H9 (cell line): ENCODE measurements at regions not wholly inside any gene's neighbourhood (a gene's known extent, or its start where the extent isn't known, plus 50 kb on each side); places are given as distances from the start of the nearest gene placed in this dataset.

Experiments
- DNase-seq: peaks from one replicate; pipeline ENCODE4 v3.0.0-alpha.2; 2017
- H2AFZ ChIP-seq: one replicate; pipeline ENCODE4 v1.6.1; 2013; ENCODE audit warnings: mild to moderate bottlenecking, low read length, control low read depth, moderate library complexity
- H2AK5ac ChIP-seq: 2 replicates; pipeline ENCODE4 v1.6.1; 2013; ENCODE audit warnings: low read length, control low read depth, mixed read lengths; ENCODE audit not compliant: insufficient read length
- H2BK120ac ChIP-seq: one replicate; pipeline ENCODE4 v1.6.1; 2013; ENCODE audit warnings: low read depth, mild to moderate bottlenecking, low read length, control low read depth, inconsistent platforms; ENCODE audit not compliant: poor library complexity, severe bottlenecking
- H2BK12ac ChIP-seq: 2 replicates; pipeline ENCODE4 v1.6.1; 2013; ENCODE audit warnings: low read length, control low read depth, mixed read lengths, low read depth; ENCODE audit not compliant: insufficient read length
- H2BK15ac ChIP-seq: 2 replicates; pipeline ENCODE4 v1.6.1; 2013; ENCODE audit warnings: low read depth, low read length, control low read depth
- H2BK20ac ChIP-seq: one replicate; pipeline ENCODE4 v1.6.1; 2013; ENCODE audit warnings: low read depth, mild to moderate bottlenecking, low read length, control low read depth, inconsistent platforms; ENCODE audit not compliant: poor library complexity, severe bottlenecking
- H2BK5ac ChIP-seq: 2 replicates; pipeline ENCODE4 v1.6.1; 2013; ENCODE audit warnings: low read length, control low read depth, mixed read lengths; ENCODE audit not compliant: insufficient read length
- H3K14ac ChIP-seq: 2 replicates; pipeline ENCODE4 v1.6.1; 2013; ENCODE audit warnings: low read length, control low read depth; ENCODE audit not compliant: insufficient read depth
- H3K18ac ChIP-seq: 2 replicates; pipeline ENCODE4 v1.6.1; 2013; ENCODE audit warnings: low read depth, mild to moderate bottlenecking, mixed read lengths, low read length, control low read depth; ENCODE audit not compliant: insufficient read length
- H3K23ac ChIP-seq: 2 replicates; pipeline ENCODE4 v1.6.1; 2013; ENCODE audit warnings: low read length, control low read depth, mixed read lengths, low read depth; ENCODE audit not compliant: insufficient read length
- H3K23me2 ChIP-seq: 2 replicates; pipeline ENCODE4 v1.6.1; 2013; ENCODE audit warnings: low read depth, mild to moderate bottlenecking, mixed read lengths, low read length, control low read depth; ENCODE audit not compliant: insufficient read length, poor library complexity, severe bottlenecking
- H3K27ac ChIP-seq: 2 replicates; pipeline ENCODE4 v1.5.1; 2013; ENCODE audit warnings: low read length, control low read depth, mixed read lengths, low read depth; ENCODE audit not compliant: insufficient read length
- H3K27me3 ChIP-seq: 2 replicates; pipeline ENCODE4 v1.6.1; 2013; ENCODE audit warnings: low read length, control low read depth, inconsistent platforms; ENCODE audit not compliant: insufficient read depth
- H3K4ac ChIP-seq: 2 replicates; pipeline ENCODE4 v1.6.1; 2013; ENCODE audit warnings: low read depth, mild to moderate bottlenecking, control low read depth, inconsistent platforms, low read length, moderate library complexity
- H3K4me1 ChIP-seq: 2 replicates; pipeline ENCODE4 v1.6.1; 2013; ENCODE audit warnings: low read length, control low read depth, inconsistent platforms; ENCODE audit not compliant: insufficient read depth
- H3K4me2 ChIP-seq: 2 replicates; pipeline ENCODE4 v1.6.1; 2013; ENCODE audit warnings: low read length, control low read depth, mixed read lengths; ENCODE audit not compliant: insufficient read length, insufficient read depth
- H3K56ac ChIP-seq: 2 replicates; pipeline ENCODE4 v1.6.1; 2013; ENCODE audit warnings: low read depth, mild to moderate bottlenecking, mixed read lengths, low read length, control low read depth; ENCODE audit not compliant: insufficient read length
- H3K79me1 ChIP-seq: 2 replicates; pipeline ENCODE4 v1.6.1; 2013; ENCODE audit warnings: low read depth, mild to moderate bottlenecking, moderate library complexity, low read length, control low read depth, inconsistent platforms; ENCODE audit not compliant: insufficient read depth, poor library complexity, severe bottlenecking
- H3K79me2 ChIP-seq: 2 replicates; pipeline ENCODE4 v1.6.1; 2013; ENCODE audit warnings: low read length, control low read depth, inconsistent platforms; ENCODE audit not compliant: insufficient read depth
- H3K9ac ChIP-seq: 2 replicates; pipeline ENCODE4 v1.6.1; 2013; ENCODE audit warnings: low read length, control low read depth, mixed read lengths; ENCODE audit not compliant: insufficient read length; ENCODE audit errors: extremely low read depth
- H3K9me3 ChIP-seq: one replicate; pipeline ENCODE4 v1.6.1; 2013; ENCODE audit warnings: low read depth, low read length, inconsistent platforms; ENCODE audit not compliant: control insufficient read depth
- H3T11ph ChIP-seq: one replicate; pipeline ENCODE4 v1.6.1; 2013; ENCODE audit warnings: mild to moderate bottlenecking, low read length, control low read depth, inconsistent platforms
- H4K20me1 ChIP-seq: one replicate; pipeline ENCODE4 v1.6.1; 2013; ENCODE audit not compliant: control insufficient read depth, insufficient read length, insufficient read depth
- H4K5ac ChIP-seq: 2 replicates; pipeline ENCODE4 v1.6.1; 2013; ENCODE audit warnings: low read depth, mild to moderate bottlenecking, mixed read lengths, low read length, control low read depth; ENCODE audit not compliant: insufficient read length
- H4K8ac ChIP-seq: replicated peaks from 2 replicates; pipeline ENCODE4 v1.6.1; 2013; ENCODE audit warnings: low read length, control low read depth, mixed read lengths, low read depth; ENCODE audit not compliant: insufficient read length
- H4K91ac ChIP-seq: 2 replicates; pipeline ENCODE4 v1.6.1; 2013; ENCODE audit warnings: low read depth, mild to moderate bottlenecking, moderate library complexity, mixed read lengths, low read length, control low read depth; ENCODE audit not compliant: insufficient read length
- H3K27ac Mint-ChIP-seq, 3 experiments: 2 replicates in 2 of 3; 3 replicates in 1 of 3; pipeline ENCODE4 v1.8.0; 2020 to 2021; ENCODE audit warnings: mixed read lengths in 3 of 3, mild to moderate bottlenecking in 1 of 3, moderate library complexity in 1 of 3
- H3K27me3 Mint-ChIP-seq: 2 replicates; pipeline ENCODE4 v1.8.0; 2021; ENCODE audit warnings: low read depth, mild to moderate bottlenecking, moderate library complexity, mixed read lengths
- H3K36me3 Mint-ChIP-seq, 3 experiments: 2 replicates in 2 of 3; 3 replicates in 1 of 3; pipeline ENCODE4 v1.8.0; 2020 to 2021; ENCODE audit warnings: low read depth in 3 of 3, mixed read lengths in 3 of 3; ENCODE audit not compliant: insufficient read depth in 1 of 3
- H3K4me1 Mint-ChIP-seq, 2 experiments: 2 replicates each; pipeline ENCODE4 v1.8.0; 2020; ENCODE audit warnings: mixed read lengths in 2 of 2
- H3K4me3 Mint-ChIP-seq, 2 experiments: 2 replicates in 1 of 2; 3 replicates in 1 of 2; pipeline ENCODE4 v1.8.0; 2020 to 2021; ENCODE audit warnings: mild to moderate bottlenecking in 2 of 2, mixed read lengths in 2 of 2, moderate library complexity in 1 of 2
- H3K9me3 Mint-ChIP-seq, 2 experiments: 2 replicates in 1 of 2; 3 replicates in 1 of 2; pipeline ENCODE4 v1.8.0; 2020; ENCODE audit warnings: mild to moderate bottlenecking in 2 of 2, mixed read lengths in 2 of 2, moderate library complexity in 1 of 2
- CTCF ChIP-seq: fragments of 200-600 bp; sonication (generic); conservative IDR thresholded peaks from 3 replicates; pipeline ENCODE4 v1.8.0; 2021; ENCODE audit warnings: antibody characterized with exemption, mild to moderate bottlenecking
- WGBS: extraction: QIAGEN DNeasy Blood & Tissue Kit; methylation state at CpG from one replicate; pipeline ENCODE4 v1.1.7; 2013; ENCODE audit warnings: missing lambda C conversion rate, low lambda C conversion rate, mixed read lengths; ENCODE audit not compliant: insufficient read length; ENCODE audit errors: extremely low coverage; 5-methylcytosine and 5-hydroxymethylcytosine counted together

DNA sequence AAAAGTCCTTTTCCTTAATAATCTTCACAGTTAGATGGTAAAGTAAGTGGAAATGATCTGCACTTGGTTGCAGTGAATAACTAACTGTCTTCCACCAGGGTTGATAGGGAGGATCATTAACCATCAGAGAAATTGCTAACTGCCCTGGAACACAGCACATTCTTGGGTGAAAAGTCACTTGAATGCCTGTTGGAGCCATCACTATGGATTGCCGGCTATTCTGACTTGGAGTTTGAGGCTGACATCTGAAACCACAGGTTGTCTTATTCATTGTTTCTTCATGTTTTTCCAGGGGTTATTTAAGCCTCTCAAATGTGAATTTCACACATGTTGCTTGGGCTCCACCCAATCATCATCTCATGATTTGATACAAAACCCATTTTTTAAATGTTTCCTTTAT, 901.4 kb downstream of the MCTP2 start:
- peaks cover 11 to 14% of the 10 kb centered on the region in 2 experiments for H3K4me1 Mint-ChIP-seq
- WGBS: no CpG with 5 or more reads among the region's 1 CpG

More for the DNA sequence above, 901.4 kb downstream of the MCTP2 start:
- Mint-ChIP-seq H3K36me3 (no peaks in the 10 kb centered on the region), H3K9me3 (no peaks in the 10 kb centered on the region), H3K27ac (no peak overlapping the region), H3K4me3 (no peak overlapping the region), H3K27me3 (no peaks in the 10 kb centered on the region)
- no peak overlapping the region for H3K4ac ChIP-seq
- no peak overlapping the region for H3K18ac ChIP-seq
- no peaks in the 10 kb centered on the region for H3K79me2 ChIP-seq
- no peak overlapping the region for H4K91ac ChIP-seq
- H2BK120ac ChIP-seq: no peak overlapping the region
- no peak overlapping the region for H2BK5ac ChIP-seq
- no peak overlapping the region for H3K14ac ChIP-seq
- no peaks in the 10 kb centered on the region for H3K79me1 ChIP-seq
- no peak for DNase-seq
- no peak overlapping the region for H3K9ac ChIP-seq
- no peak overlapping the region for H3K4me2 ChIP-seq
- no peak overlapping the region for H2BK15ac ChIP-seq
- H3T11ph ChIP-seq: no peak overlapping the region
- H4K8ac ChIP-seq: no peak overlapping the region
- no peaks in the 10 kb centered on the region for H4K20me1 ChIP-seq
- no peak for TF ChIP-seq CTCF
- no peak overlapping the region for H2BK20ac ChIP-seq
- no peaks in the 10 kb centered on the region for H3K27me3 ChIP-seq
- H3K23ac ChIP-seq: no peak overlapping the region
- H3K56ac ChIP-seq: no peak overlapping the region
- no peak overlapping the region for H3K27ac ChIP-seq
- H3K23me2 ChIP-seq: no peaks in the 10 kb centered on the region
- H2AK5ac ChIP-seq: no peak overlapping the region
- H2AFZ ChIP-seq: no peak overlapping the region
- no peaks in the 10 kb centered on the region for H3K9me3 ChIP-seq
- no peak overlapping the region for H2BK12ac ChIP-seq
- peaks cover 6% of the 10 kb centered on the region; the same call in 1 of the 2 replicates for H3K4me1 ChIP-seq
- no peak overlapping the region for H4K5ac ChIP-seq
